AG04450 (cell line): ENCODE measurements at regions not wholly inside any gene's neighbourhood (a gene's known extent, or its start where the extent isn't known, plus 50 kb on each side); places are given as distances from the start of the nearest gene placed in this dataset.

Experiments
- CTCF ChIA-PET: fragments of 300-600, 350-600 bp; formaldehyde crosslinking; extraction: SDS; loops from one replicate; lab custom pipeline; 2022; ENCODE audit warnings: antibody characterized with exemption, inconsistent platforms; lab: Charles Lee
- POLR2A ChIA-PET: fragments of 350-600 bp; formaldehyde crosslinking; extraction: SDS; loops from one replicate; lab custom pipeline; 2021; ENCODE audit warnings: antibody characterized with exemption, inconsistent platforms; lab: Yijun Ruan, JAX
- DNase-seq: peaks from one replicate; pipeline ENCODE4 v3.0.0-alpha.2; 2011; ENCODE audit warnings: low read depth, low spot score
- H3K27ac ChIP-seq: one replicate; pipeline ENCODE4 v1.5.1; 2012; ENCODE audit warnings: low read depth, low read length, control low read depth
- H3K27me3 ChIP-seq: one replicate; pipeline ENCODE4 v1.6.0; 2012; ENCODE audit warnings: low read length; ENCODE audit not compliant: control insufficient read depth, insufficient read depth
- H3K4me3 ChIP-seq: 2 replicates; pipeline ENCODE4 v1.5.1; 2011; ENCODE audit warnings: mild to moderate bottlenecking, low read depth, low read length, control low read depth
- H3K9me3 ChIP-seq: 2 replicates; pipeline ENCODE4 v1.5.1; 2012; ENCODE audit warnings: low read length; ENCODE audit not compliant: control insufficient read depth, insufficient read depth
- CTCF ChIP-seq: IDR thresholded peaks from 2 replicates; pipeline ENCODE4 v1.5.1; 2011; ENCODE audit warnings: low read depth, low read length, control low read depth, inconsistent platforms

GRCh38 chr21:35368326-35368725 lies 319.2 kb upstream of the RUNX1 start:
- DNase-seq, result no peak
- ChIA-PET POLR2A (no interaction called here), CTCF (no interaction called here)
- Histone ChIP-seq H3K27ac (no peak overlapping the region), H3K4me3 (no peak overlapping the region), H3K27me3 (no peaks in the 10 kb centered on the region), H3K9me3 (no peaks in the 10 kb centered on the region)
- no peak for TF ChIP-seq CTCF

- TF ChIP-seq CTCF, result no peak
- H3K9me3 ChIP-seq, result no peaks in the 10 kb centered on the region
- no peaks in the 10 kb centered on the region for H3K27me3 ChIP-seq
- ChIA-PET POLR2A (no interaction called here), CTCF (no interaction called here)
- no peak overlapping the region for H3K4me3 ChIP-seq
- no peak for DNase-seq
- no peak overlapping the region for H3K27ac ChIP-seq
Observed at GRCh38 chr21:35367553-35367952, 318.5 kb upstream of the RUNX1 start.

GRCh38 chr21:35366394-35367080 lies 317.4 kb upstream of the RUNX1 start:
- H3K4me3 ChIP-seq, result no peak overlapping the region
- no peak overlapping the region for H3K27ac ChIP-seq
- no peak for DNase-seq
- POLR2A ChIA-PET, result no interaction called here
- no peak for TF ChIP-seq CTCF
- CTCF ChIA-PET, result no interaction called here
- no peaks in the 10 kb centered on the region for H3K27me3 ChIP-seq
- no peaks in the 10 kb centered on the region for H3K9me3 ChIP-seq

- POLR2A ChIA-PET, result no interaction called here
- no peak overlapping the region for H3K27ac ChIP-seq
- CTCF ChIA-PET, result interaction anchor here (0.7 kb wide), 1 partner anchor 307 kb away, joined by 4 read pairs; no protein-coding TSS in a partner anchor
- no peaks in the 10 kb centered on the region for H3K27me3 ChIP-seq
- no peaks in the 10 kb centered on the region for H3K9me3 ChIP-seq
- no peak overlapping the region for H3K4me3 ChIP-seq
- no peak for DNase-seq
- TF ChIP-seq CTCF, result no peak
Observed at GRCh38 chr21:35363458-35363857, 314.4 kb upstream of the RUNX1 start.

GRCh38 chr21:35361988-35362387 lies 312.9 kb upstream of the RUNX1 start:
- no peak for TF ChIP-seq CTCF
- H3K27me3 ChIP-seq, result no peaks in the 10 kb centered on the region
- ChIA-PET POLR2A (no interaction called here), CTCF (no interaction called here)
- H3K27ac ChIP-seq, result no peak overlapping the region
- no peak for DNase-seq
- H3K9me3 ChIP-seq, result no peaks in the 10 kb centered on the region
- no peak overlapping the region for H3K4me3 ChIP-seq
